A673 (cell line): ENCODE measurements at regions not wholly inside any gene's neighbourhood (a gene's known extent, or its start where the extent isn't known, plus 50 kb on each side); places are given as distances from the start of the nearest gene placed in this dataset.

Source experiments
- CTCF ChIP-seq: fragments of 300-800, 200-600 bp; sonication (generic); conservative IDR thresholded peaks from 2 replicates; pipeline ENCODE4 v1.5.1; 2017; ENCODE audit warnings: low read depth, mild to moderate bottlenecking, antibody characterized with exemption, low read length, moderate library complexity, mixed read lengths
- EZH2 ChIP-seq: fragments of 200-600 bp; sonication (generic); IDR thresholded peaks from 2 replicates; pipeline ENCODE4 v1.6.1; 2017; ENCODE audit warnings: borderline replicate concordance, low read depth, mild to moderate bottlenecking, mixed read lengths, antibody characterized with exemption, low read length; ENCODE audit not compliant: poor library complexity, severe bottlenecking

- no peak for TF ChIP-seq CTCF
- TF ChIP-seq EZH2 = no peak
Measured at GRCh38 chr13:31853643-31854326, 114.5 kb downstream of the RXFP2 start.
